C4-2B (cell line): ENCODE measurements at regions not wholly inside any gene's neighbourhood (a gene's known extent, or its start where the extent isn't known, plus 50 kb on each side); places are given as distances from the start of the nearest gene placed in this dataset.

Experiments used
- CTCF ChIP-seq: fragments of 450-650 bp; conservative IDR thresholded peaks from 2 replicates; pipeline ENCODE4 v1.5.1; 2017; ENCODE audit warnings: mild to moderate bottlenecking
- ZFX ChIP-seq: fragments of 450-650 bp; IDR thresholded peaks from 2 replicates; pipeline ENCODE4 v1.6.1; 2017

GRCh38 chr6:140046016-140046632 lies 671.7 kb upstream of the CITED2 start:
- TF ChIP-seq CTCF (no peak), ZFX (no peak)
